ENCODE measurements at regions not wholly inside any gene's neighbourhood (a gene's known extent, or its start where the extent isn't known, plus 50 kb on each side); places are given as distances from the start of the nearest gene placed in this dataset.

DNA sequence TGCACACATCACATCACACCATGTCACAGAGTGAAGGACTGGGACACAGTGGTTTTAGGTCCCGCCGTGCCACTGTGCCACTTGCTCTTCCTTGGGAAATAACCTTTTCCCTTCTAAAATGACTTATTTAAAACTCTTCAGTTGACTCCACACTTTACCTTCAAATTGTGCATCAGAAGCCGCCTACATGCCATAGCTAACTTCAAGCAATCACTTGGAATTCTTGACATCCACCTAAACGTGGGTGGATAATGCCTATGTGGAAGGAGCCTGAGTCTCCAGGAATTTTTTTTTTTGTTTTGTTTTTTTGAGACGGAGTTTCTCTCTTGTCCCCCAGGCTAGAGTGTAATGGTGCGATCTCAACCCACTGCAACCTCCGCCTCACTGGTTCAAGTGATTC lies 777.4 kb upstream of the TENM3 start:
- H3K4me3 ChIP-seq (ENCODE audit: insufficient read depth in 1 of 2, low read depth in 1 of 2, low read length in 2 of 2) = no peak overlapping the region

DNA sequence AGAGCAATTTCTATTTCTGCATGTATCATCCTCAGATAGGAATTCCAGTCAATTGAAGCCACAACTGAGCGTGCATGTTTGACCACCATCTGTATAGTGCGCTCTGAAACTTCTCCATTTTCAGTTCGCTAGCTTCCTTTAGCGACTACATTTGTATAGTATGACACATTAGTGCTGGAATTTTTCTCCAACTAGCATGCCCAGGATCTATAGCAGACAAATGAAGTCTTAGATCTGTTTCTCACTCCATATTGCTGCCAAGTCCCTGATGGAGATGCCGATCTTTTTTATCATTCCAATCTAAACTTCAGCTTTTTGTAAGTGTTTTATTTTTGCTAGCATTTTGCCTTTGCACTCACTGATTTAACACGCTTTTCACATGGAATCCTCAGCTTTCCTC lies 774.8 kb upstream of the TENM3 start:
- H3K79me1 ChIP-seq (replicated peaks; ENCODE audit: low read length, poor library complexity, severe bottlenecking) = no peaks in the 10 kb centered on the region
- no peak overlapping the region for H3K4ac ChIP-seq (ENCODE audit: low read depth in 1 of 2, low read length in 2 of 2)
- no peak overlapping the region for H2AFZ ChIP-seq (ENCODE audit: low read depth, low read length)
- no peak overlapping the region for H3K18ac ChIP-seq (ENCODE audit: low read depth in 1 of 2, low read length in 2 of 2)
- H2AK5ac ChIP-seq (ENCODE audit: low read length, severe bottlenecking) = no peak overlapping the region
- H3K14ac ChIP-seq (ENCODE audit: low read length in 2 of 2) = no peak overlapping the region
- no peak overlapping the region for H2BK5ac ChIP-seq (ENCODE audit: low read depth, low read length, poor library complexity, severe bottlenecking)
- 85% methylated on average over 6 of the region's 6 CpGs for WGBS
- H3K4me3 ChIP-seq (ENCODE audit: insufficient read depth in 1 of 2, low read depth in 1 of 2, low read length in 2 of 2) = no peak overlapping the region
- H3K9me3 ChIP-seq (ENCODE audit: control insufficient read depth, low read length) = no peaks in the 10 kb centered on the region
- no peak overlapping the region for H4K91ac ChIP-seq (ENCODE audit: low read length)
- H3K27ac ChIP-seq (ENCODE audit: low read length, poor library complexity, severe bottlenecking) = no peak overlapping the region
- no peaks in the 10 kb centered on the region for H3K4me1 ChIP-seq (ENCODE audit: control insufficient read depth, insufficient read depth, low read depth, low read length)
- no peak overlapping the region for H4K8ac ChIP-seq (ENCODE audit: low read length)
- H3K23ac ChIP-seq (ENCODE audit: low read length in 2 of 2) = no peak overlapping the region
- H2BK15ac ChIP-seq (ENCODE audit: low read depth, poor library complexity, severe bottlenecking) = no peak overlapping the region
- H3K9ac ChIP-seq (ENCODE audit: low read length) = no peak overlapping the region
- DNase-seq = no peak
- H3K27me3 ChIP-seq (ENCODE audit: control insufficient read depth in 1 of 2, insufficient read depth in 1 of 2, low read length in 2 of 2) = no peaks in the 10 kb centered on the region
- H3K36me3 ChIP-seq (ENCODE audit: control insufficient read depth in 1 of 2, insufficient read depth in 2 of 2, low read depth in 1 of 2, low read length in 2 of 2) = no peaks in the 10 kb centered on the region
- no peak overlapping the region for H2BK120ac ChIP-seq (ENCODE audit: low read depth, low read length)
- H3K4me2 ChIP-seq (ENCODE audit: low read length, poor library complexity, severe bottlenecking) = no peak overlapping the region
- H2BK12ac ChIP-seq (ENCODE audit: low read length in 2 of 2) = no peak overlapping the region

More for the DNA sequence above, 777.4 kb upstream of the TENM3 start:
- Histone ChIP-seq H2BK5ac (ENCODE audit: low read depth, low read length, poor library complexity, severe bottlenecking) (no peak overlapping the region), H2AK5ac (ENCODE audit: low read length, severe bottlenecking) (no peak overlapping the region), H3K23ac (ENCODE audit: low read length in 2 of 2) (no peak overlapping the region), H3K4me1 (ENCODE audit: control insufficient read depth, insufficient read depth, low read depth, low read length) (no peaks in the 10 kb centered on the region), H3K4me2 (ENCODE audit: low read length, poor library complexity, severe bottlenecking) (no peak overlapping the region), H2BK120ac (ENCODE audit: low read depth, low read length) (no peak overlapping the region), H2BK12ac (ENCODE audit: low read length in 2 of 2) (no peak overlapping the region), H3K27ac (ENCODE audit: low read length, poor library complexity, severe bottlenecking) (no peak overlapping the region), H3K18ac (ENCODE audit: low read depth in 1 of 2, low read length in 2 of 2) (no peak overlapping the region), H2AFZ (ENCODE audit: low read depth, low read length) (no peak overlapping the region), H4K8ac (ENCODE audit: low read length) (no peak overlapping the region), H3K9me3 (ENCODE audit: control insufficient read depth, low read length) (no peaks in the 10 kb centered on the region), H3K4ac (ENCODE audit: low read depth in 1 of 2, low read length in 2 of 2) (no peak overlapping the region), H3K27me3 (ENCODE audit: control insufficient read depth in 1 of 2, insufficient read depth in 1 of 2, low read length in 2 of 2) (no peaks in the 10 kb centered on the region), H3K79me1 (replicated peaks; ENCODE audit: low read length, poor library complexity, severe bottlenecking) (no peaks in the 10 kb centered on the region), H3K36me3 (ENCODE audit: control insufficient read depth in 1 of 2, insufficient read depth in 2 of 2, low read depth in 1 of 2, low read length in 2 of 2) (no peaks in the 10 kb centered on the region), H4K91ac (ENCODE audit: low read length) (no peak overlapping the region), H3K14ac (ENCODE audit: low read length in 2 of 2) (no peak overlapping the region), H2BK15ac (ENCODE audit: low read depth, poor library complexity, severe bottlenecking) (no peak overlapping the region), H3K9ac (ENCODE audit: low read length) (no peak overlapping the region)
- no peak for DNase-seq
- 100% methylated on average over 2 of the region's 7 CpGs for WGBS

DNA sequence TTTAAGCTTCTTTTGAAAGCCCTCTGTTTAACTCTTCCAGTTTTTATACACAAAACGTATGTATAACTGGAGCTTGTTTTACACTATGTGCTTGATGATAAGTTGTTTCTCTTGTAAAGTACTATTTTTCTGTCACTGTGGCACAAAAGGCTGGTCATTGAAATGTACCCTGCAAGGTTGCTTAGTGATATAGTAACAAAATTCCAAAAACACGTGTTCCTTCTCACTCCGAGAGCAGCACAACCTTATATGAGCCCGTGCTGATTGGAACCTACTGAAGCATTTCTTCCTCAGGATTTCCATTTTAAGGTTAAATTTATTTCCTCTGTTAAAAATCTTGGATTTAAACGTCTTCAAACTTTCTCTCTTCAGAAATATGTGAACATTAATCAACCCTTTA lies 772.9 kb upstream of the TENM3 start:
- Histone ChIP-seq H3K4me3 (ENCODE audit: insufficient read depth in 1 of 2, low read depth in 1 of 2, low read length in 2 of 2) (no peak overlapping the region), H3K4me2 (ENCODE audit: low read length, poor library complexity, severe bottlenecking) (no peak overlapping the region), H2BK15ac (ENCODE audit: low read depth, poor library complexity, severe bottlenecking) (no peak overlapping the region), H4K8ac (ENCODE audit: low read length) (no peak overlapping the region), H3K36me3 (ENCODE audit: control insufficient read depth in 1 of 2, insufficient read depth in 2 of 2, low read depth in 1 of 2, low read length in 2 of 2) (no peaks in the 10 kb centered on the region), H3K9me3 (ENCODE audit: control insufficient read depth, low read length) (no peaks in the 10 kb centered on the region), H2AK5ac (ENCODE audit: low read length, severe bottlenecking) (no peak overlapping the region), H3K18ac (ENCODE audit: low read depth in 1 of 2, low read length in 2 of 2) (no peak overlapping the region), H3K79me1 (replicated peaks; ENCODE audit: low read length, poor library complexity, severe bottlenecking) (no peaks in the 10 kb centered on the region), H2BK12ac (ENCODE audit: low read length in 2 of 2) (no peak overlapping the region), H3K27me3 (ENCODE audit: control insufficient read depth in 1 of 2, insufficient read depth in 1 of 2, low read length in 2 of 2) (no peaks in the 10 kb centered on the region), H3K14ac (ENCODE audit: low read length in 2 of 2) (no peak overlapping the region), H3K9ac (ENCODE audit: low read length) (no peak overlapping the region), H3K4me1 (ENCODE audit: control insufficient read depth, insufficient read depth, low read depth, low read length) (no peaks in the 10 kb centered on the region), H2AFZ (ENCODE audit: low read depth, low read length) (no peak overlapping the region), H3K27ac (ENCODE audit: low read length, poor library complexity, severe bottlenecking) (no peak overlapping the region), H4K91ac (ENCODE audit: low read length) (no peak overlapping the region), H2BK5ac (ENCODE audit: low read depth, low read length, poor library complexity, severe bottlenecking) (no peak overlapping the region), H3K4ac (ENCODE audit: low read depth in 1 of 2, low read length in 2 of 2) (no peak overlapping the region), H2BK120ac (ENCODE audit: low read depth, low read length) (no peak overlapping the region), H3K23ac (ENCODE audit: low read length in 2 of 2) (no peak overlapping the region)
- DNase-seq = no peak
- 50% methylated on average over 2 of the region's 5 CpGs for WGBS

DNA sequence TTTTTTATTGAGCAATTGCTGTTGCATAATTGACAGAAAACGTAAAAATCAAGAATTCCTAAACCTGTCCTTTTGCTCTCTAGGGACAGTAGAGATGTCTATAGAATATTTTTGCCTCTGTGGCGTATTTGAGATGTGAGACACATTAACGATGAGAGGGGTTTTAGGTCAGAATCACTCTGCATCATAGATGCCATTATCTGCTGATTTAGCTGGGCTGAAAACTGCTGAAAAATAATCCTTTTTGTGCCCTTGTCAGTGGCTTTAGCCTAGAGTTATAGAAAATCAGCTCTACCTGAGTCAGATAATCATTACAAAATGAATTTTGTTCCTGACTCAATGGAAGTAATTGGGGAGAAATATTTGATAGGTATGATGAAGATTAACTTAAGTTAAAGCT lies 767.8 kb upstream of the TENM3 start:
- Histone ChIP-seq H3K4me1 (ENCODE audit: control insufficient read depth, insufficient read depth, low read depth, low read length) (no peaks in the 10 kb centered on the region), H2BK12ac (ENCODE audit: low read length in 2 of 2) (no peak overlapping the region), H3K14ac (ENCODE audit: low read length in 2 of 2) (no peak overlapping the region), H2BK120ac (ENCODE audit: low read depth, low read length) (no peak overlapping the region), H2BK5ac (ENCODE audit: low read depth, low read length, poor library complexity, severe bottlenecking) (no peak overlapping the region), H3K18ac (ENCODE audit: low read depth in 1 of 2, low read length in 2 of 2) (no peak overlapping the region), H3K9me3 (ENCODE audit: control insufficient read depth, low read length) (no peaks in the 10 kb centered on the region), H2AFZ (ENCODE audit: low read depth, low read length) (no peak overlapping the region), H2BK15ac (ENCODE audit: low read depth, poor library complexity, severe bottlenecking) (no peak overlapping the region), H3K27me3 (ENCODE audit: control insufficient read depth in 1 of 2, insufficient read depth in 1 of 2, low read length in 2 of 2) (no peaks in the 10 kb centered on the region), H3K27ac (ENCODE audit: low read length, poor library complexity, severe bottlenecking) (no peak overlapping the region), H3K4me2 (ENCODE audit: low read length, poor library complexity, severe bottlenecking) (no peak overlapping the region), H3K23ac (ENCODE audit: low read length in 2 of 2) (no peak overlapping the region), H3K36me3 (ENCODE audit: control insufficient read depth in 1 of 2, insufficient read depth in 2 of 2, low read depth in 1 of 2, low read length in 2 of 2) (no peaks in the 10 kb centered on the region), H2AK5ac (ENCODE audit: low read length, severe bottlenecking) (no peak overlapping the region), H3K4me3 (ENCODE audit: insufficient read depth in 1 of 2, low read depth in 1 of 2, low read length in 2 of 2) (peak overlapping the region in 1 of 2 experiments; percentile 65), H3K79me1 (replicated peaks; ENCODE audit: low read length, poor library complexity, severe bottlenecking) (no peaks in the 10 kb centered on the region), H4K91ac (ENCODE audit: low read length) (no peak overlapping the region), H3K9ac (ENCODE audit: low read length) (no peak overlapping the region), H3K4ac (ENCODE audit: low read depth in 1 of 2, low read length in 2 of 2) (no peak overlapping the region), H4K8ac (ENCODE audit: low read length) (no peak overlapping the region)
- WGBS = 69% methylated on average over 3 of the region's 3 CpGs
- DNase-seq = no peak

All from mesenchymal stem cell (in vitro differentiated cells and primary cell).